SU-DHL-6 (cell line): ENCODE measurements at regions not wholly inside any gene's neighbourhood (a gene's known extent, or its start where the extent isn't known, plus 50 kb on each side); places are given as distances from the start of the nearest gene placed in this dataset.

ENCODE experiments used
- H2AFZ ChIP-seq: fragments of 200-600 bp; sonication (generic); 2 replicates; pipeline ENCODE4 v1.6.1; 2014; ENCODE audit warnings: low read depth, mild to moderate bottlenecking, moderate library complexity, mixed read lengths, antibody characterized with exemption, low read length; ENCODE audit not compliant: severe bottlenecking
- H3F3A ChIP-seq: fragments of 200-600 bp; shearing (Covaris generic); 2 replicates; pipeline ENCODE4 v1.6.0; 2016; ENCODE audit warnings: antibody characterized with exemption, mild to moderate bottlenecking; ENCODE audit not compliant: insufficient read depth
- H3K27ac ChIP-seq: fragments of 200-600 bp; sonication (generic); 2 replicates; pipeline ENCODE4 v1.5.1; 2016; ENCODE audit warnings: low read depth, mild to moderate bottlenecking, low read length, moderate library complexity, mixed read lengths
- H3K27me3 ChIP-seq: fragments of 200-600 bp; sonication (generic), shearing (Covaris generic); 2 replicates; pipeline ENCODE4 v1.6.0; 2014; ENCODE audit warnings: mild to moderate bottlenecking, low read length
- H3K36me3 ChIP-seq: fragments of 200-600 bp; sonication (generic); 2 replicates; pipeline ENCODE4 v1.6.1; 2014; ENCODE audit warnings: mild to moderate bottlenecking, low read length, mixed read lengths
- H3K4me2 ChIP-seq: fragments of 300-600, 200-600 bp; shearing (Covaris generic), sonication (generic); 2 replicates; pipeline ENCODE4 v1.6.0; 2014; ENCODE audit warnings: low read length, low read depth, mild to moderate bottlenecking; ENCODE audit not compliant: poor library complexity, severe bottlenecking
- H3K4me3 ChIP-seq: fragments of 200-600 bp; sonication (generic); 2 replicates; pipeline ENCODE4 v1.5.1; 2014; ENCODE audit warnings: antibody characterized with exemption, low read length, mild to moderate bottlenecking, mixed read lengths; ENCODE audit not compliant: insufficient read depth, poor library complexity, severe bottlenecking
- H3K79me2 ChIP-seq: fragments of 200-600 bp; sonication (generic); 2 replicates; pipeline ENCODE4 v1.6.1; 2014; ENCODE audit warnings: mild to moderate bottlenecking, low read length, moderate library complexity; ENCODE audit not compliant: insufficient read depth
- H3K9ac ChIP-seq: fragments of 200-600 bp; sonication (generic); 2 replicates; pipeline ENCODE4 v1.7.0; 2014; ENCODE audit warnings: mild to moderate bottlenecking, low read length
- H3K9me2 ChIP-seq: fragments of 200-600 bp; sonication (generic); replicated peaks from 2 replicates; pipeline ENCODE4 v1.6.1; 2014; ENCODE audit warnings: low read length; ENCODE audit not compliant: insufficient read depth
- H3K9me3 ChIP-seq: fragments of 200-600 bp; sonication (generic); 2 replicates; pipeline ENCODE4 v1.6.1; 2014; ENCODE audit warnings: low read length, mixed read lengths; ENCODE audit not compliant: insufficient read depth
- H4K20me1 ChIP-seq: fragments of 200-600 bp; sonication (generic); 2 replicates; pipeline ENCODE4 v1.6.1; 2014; ENCODE audit warnings: low read depth, mild to moderate bottlenecking, antibody characterized with exemption, low read length, moderate library complexity, mixed read lengths
- CTCF ChIP-seq: fragments of 200-600 bp; sonication (generic); IDR thresholded peaks from one replicate; pipeline ENCODE4 v1.5.1; 2017; ENCODE audit warnings: antibody characterized with exemption, mild to moderate bottlenecking, low read length, moderate library complexity; ENCODE audit not compliant: insufficient read depth, poor library complexity, severe bottlenecking
- EZH2phosphoT487 ChIP-seq: fragments of 200-600 bp; sonication (generic), shearing (Covaris generic); conservative IDR thresholded peaks from 2 replicates; pipeline ENCODE4 v1.6.1; 2018; ENCODE audit warnings: mild to moderate bottlenecking, antibody characterized with exemption, low read length, moderate library complexity, mixed read lengths

GRCh38 chr18:997499-997898 is 92.8 kb downstream of the ADCYAP1 start:
- H3K4me3 ChIP-seq, result no peak overlapping the region
- H3K9ac ChIP-seq, result no peak overlapping the region
- H3K9me2 ChIP-seq, result no peaks in the 10 kb centered on the region
- H3K79me2 ChIP-seq, result no peaks in the 10 kb centered on the region
- H3K27me3 ChIP-seq, result no peaks in the 10 kb centered on the region
- H4K20me1 ChIP-seq, result no peaks in the 10 kb centered on the region
- TF ChIP-seq EZH2phosphoT487, result no peak
- TF ChIP-seq CTCF, result no peak
- no peak overlapping the region for H3K27ac ChIP-seq
- no peaks in the 10 kb centered on the region for H3K9me3 ChIP-seq
- no peak overlapping the region for H2AFZ ChIP-seq
- no peaks in the 10 kb centered on the region for H3K36me3 ChIP-seq
- H3F3A ChIP-seq, result no peaks in the 10 kb centered on the region
- no peak overlapping the region for H3K4me2 ChIP-seq

GRCh38 chr18:998936-999335 is 94.3 kb downstream of the ADCYAP1 start:
- Histone ChIP-seq H3K9me2 (no peaks in the 10 kb centered on the region), H3K9me3 (no peaks in the 10 kb centered on the region), H3K27ac (no peak overlapping the region), H3K36me3 (no peaks in the 10 kb centered on the region), H3F3A (no peaks in the 10 kb centered on the region), H3K79me2 (no peaks in the 10 kb centered on the region), H3K9ac (no peak overlapping the region), H3K4me3 (no peak overlapping the region), H4K20me1 (no peaks in the 10 kb centered on the region), H3K27me3 (no peaks in the 10 kb centered on the region), H2AFZ (no peak overlapping the region), H3K4me2 (no peak overlapping the region)
- no peak for TF ChIP-seq CTCF
- TF ChIP-seq EZH2phosphoT487, result no peak

GRCh38 chr18:1002653-1003178 is 98.0 kb downstream of the ADCYAP1 start:
- no peak overlapping the region for H2AFZ ChIP-seq
- H3K4me3 ChIP-seq, result no peak overlapping the region
- no peak overlapping the region for H3K27ac ChIP-seq
- H3K4me2 ChIP-seq, result no peak overlapping the region
- H3F3A ChIP-seq, result no peaks in the 10 kb centered on the region
- H4K20me1 ChIP-seq, result no peaks in the 10 kb centered on the region
- TF ChIP-seq EZH2phosphoT487 (no peak), CTCF (no peak)
- no peaks in the 10 kb centered on the region for H3K9me3 ChIP-seq
- H3K79me2 ChIP-seq, result no peaks in the 10 kb centered on the region
- H3K27me3 ChIP-seq, result no peaks in the 10 kb centered on the region
- no peaks in the 10 kb centered on the region for H3K36me3 ChIP-seq
- H3K9ac ChIP-seq, result no peak overlapping the region
- no peaks in the 10 kb centered on the region for H3K9me2 ChIP-seq
